ENCODE measurements at regions not wholly inside any gene's neighbourhood (a gene's known extent, or its start where the extent isn't known, plus 50 kb on each side); places are given as distances from the start of the nearest gene placed in this dataset.
A peak's percentile ranks its signal among the peaks of the same experiment; 100 is the strongest.

DNA sequence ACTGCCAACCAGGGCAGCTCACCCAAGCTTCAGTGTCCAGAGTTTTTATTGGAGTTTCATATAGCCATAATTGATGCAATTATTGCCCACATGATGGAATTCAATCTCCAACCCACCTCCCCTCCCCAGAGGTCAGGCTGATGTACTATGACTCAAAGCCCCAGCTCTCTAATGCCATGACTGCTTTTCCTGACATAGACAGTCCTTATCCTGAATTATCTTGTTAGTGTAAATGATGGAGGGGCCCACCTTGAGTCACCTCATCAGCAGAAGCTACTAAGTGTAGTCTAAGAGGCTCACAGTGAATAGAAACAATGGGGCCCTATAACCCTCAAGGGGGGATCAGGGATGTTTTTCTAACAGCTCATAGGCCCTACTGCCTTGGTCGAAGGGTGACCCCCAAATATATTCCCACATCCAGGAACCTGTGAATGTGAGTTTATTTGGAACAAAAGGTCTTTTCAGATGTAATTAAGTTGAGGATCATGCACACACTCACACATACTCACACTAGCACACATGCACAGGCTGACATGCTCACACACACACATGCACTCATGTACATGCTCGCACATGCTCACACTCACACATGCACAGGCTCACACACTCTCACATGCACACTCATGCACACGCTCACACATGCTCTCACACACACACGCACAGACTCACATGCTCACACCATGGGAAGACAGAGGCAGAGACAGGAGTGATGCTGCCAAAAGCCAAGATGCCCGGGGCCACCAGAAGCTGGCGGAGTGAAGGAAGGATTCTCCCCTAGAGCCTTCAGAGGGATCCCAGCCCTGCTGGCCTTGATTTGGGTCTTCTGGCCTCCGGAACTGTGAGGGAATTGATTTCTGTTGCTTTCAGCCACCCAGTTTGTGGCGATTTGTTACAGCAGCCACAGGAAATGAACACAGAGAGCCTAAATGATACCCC is 131.2 kb upstream of the SMAD3 start:
- DNase-seq: no peak

- DNase-seq: no peak
Measured at GRCh38 chr15:66934868-66935520, 130.4 kb upstream of the SMAD3 start.

GRCh38 chr15:66935688-66936087 is 129.7 kb upstream of the SMAD3 start:
- DNase-seq: no peak

- DNase-seq: no peak
Measured at GRCh38 chr15:66936109-66936860, 129.1 kb upstream of the SMAD3 start.

GRCh38 chr15:66936861-66937582 is 128.4 kb upstream of the SMAD3 start:
- no peak for DNase-seq

DNA sequence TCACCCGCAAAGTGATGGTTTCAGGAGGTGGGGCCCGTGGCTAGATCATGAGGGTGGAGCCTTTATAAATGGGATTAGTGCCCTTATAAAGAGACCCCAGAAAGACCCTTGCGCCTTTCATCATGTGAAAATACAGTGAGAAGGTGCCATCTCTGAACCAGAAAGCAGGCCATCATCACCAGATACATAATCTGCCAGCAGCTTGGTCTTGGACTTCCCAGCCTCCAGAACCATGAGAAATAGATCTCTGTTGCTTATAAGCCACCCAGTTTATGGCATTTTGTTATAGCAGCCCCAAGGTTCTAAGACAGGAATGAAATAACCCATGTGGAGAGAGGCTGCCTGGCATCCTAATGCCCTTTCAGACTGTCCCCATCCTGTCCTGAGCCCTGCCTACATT is 127.8 kb upstream of the SMAD3 start:
- no peak for DNase-seq

DNA sequence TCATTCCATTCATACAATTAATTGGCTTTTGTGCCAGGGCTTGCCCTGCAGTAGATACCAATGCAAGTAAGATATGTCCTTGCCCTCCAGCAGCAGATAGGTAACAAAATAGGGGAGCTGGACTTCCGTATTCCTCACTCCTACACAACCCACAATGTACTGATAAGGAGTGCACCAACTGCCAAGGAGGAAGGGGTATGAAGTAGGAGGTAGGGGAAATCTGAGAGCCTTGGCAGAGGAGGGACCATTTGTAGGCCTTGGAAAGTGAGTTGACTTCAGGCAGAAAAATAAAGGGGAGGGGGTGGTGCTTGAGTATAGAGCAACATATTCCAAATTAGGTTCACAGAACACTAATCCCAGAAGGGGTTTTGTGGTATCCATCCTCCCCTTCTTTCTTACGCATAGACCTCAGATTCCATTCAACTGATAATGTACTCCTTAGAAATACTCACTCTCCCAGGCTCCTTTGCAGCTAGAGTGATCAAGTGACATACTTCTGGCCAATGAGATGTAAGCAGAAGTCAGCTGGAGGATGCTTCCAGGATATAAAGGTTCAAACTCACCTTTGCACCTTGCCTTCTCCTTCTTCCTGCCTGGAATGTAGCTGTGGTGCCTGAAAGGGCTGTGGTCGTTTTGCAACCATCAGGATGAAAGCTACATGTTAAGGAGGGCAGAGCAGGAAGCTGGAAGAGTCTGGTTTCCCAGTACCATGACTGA is 127.1 kb upstream of the SMAD3 start:
- no peak for DNase-seq

- no peak for DNase-seq
Measured at GRCh38 chr15:66939016-66939415, 126.4 kb upstream of the SMAD3 start.

- no peak for DNase-seq
Measured at GRCh38 chr15:66939451-66940023, 125.9 kb upstream of the SMAD3 start.

- no peak for DNase-seq
Measured at GRCh38 chr15:66940368-66940767, 125.0 kb upstream of the SMAD3 start.

- DNase-seq: no peak
Measured at GRCh38 chr15:66941108-66941711, 124.2 kb upstream of the SMAD3 start.

DNA sequence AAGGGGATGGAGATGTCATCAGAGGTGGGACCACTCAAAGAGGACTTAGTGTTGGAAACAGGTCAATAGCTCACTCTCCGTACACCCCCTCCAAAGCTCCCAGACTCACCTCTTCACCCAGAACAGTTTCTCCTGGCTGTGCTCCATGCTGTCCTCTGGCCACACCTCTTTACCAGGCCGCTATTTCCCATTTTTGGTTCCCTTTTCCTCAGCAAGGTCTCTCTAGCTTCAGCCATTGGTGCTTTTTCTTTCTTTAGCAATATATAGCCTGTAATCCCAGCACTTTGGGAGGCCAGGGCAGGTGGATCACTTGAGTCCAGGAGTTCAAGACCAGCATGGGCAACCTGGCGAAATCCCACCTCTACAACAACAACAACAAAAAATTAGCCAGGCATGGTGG is 123.6 kb upstream of the SMAD3 start:
- DNase-seq: no peak

- DNase-seq: no peak
Measured at GRCh38 chr15:66942649-66943390, 122.6 kb upstream of the SMAD3 start.

GRCh38 chr15:66943456-66944095 is 121.8 kb upstream of the SMAD3 start:
- DNase-seq: no peak

DNA sequence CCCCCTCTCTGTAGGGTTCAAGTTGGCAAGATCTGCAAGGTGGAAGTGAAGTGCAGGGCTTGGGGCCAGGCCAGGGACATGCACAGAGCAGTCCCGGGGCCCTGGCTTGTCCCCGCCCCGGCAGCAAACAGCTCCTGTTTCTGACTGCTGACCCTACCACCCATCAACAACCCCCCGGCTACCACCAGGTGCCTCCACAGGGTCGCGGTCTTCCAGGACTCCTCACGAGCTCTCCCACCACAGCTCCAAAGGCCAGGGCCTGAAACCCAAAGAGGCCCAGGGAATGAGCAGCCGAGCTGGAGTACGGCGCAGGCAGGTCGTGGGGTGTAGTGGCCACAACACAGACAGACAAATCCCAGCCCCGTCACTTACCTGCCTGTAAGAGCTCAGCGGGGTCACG is 121.3 kb upstream of the SMAD3 start:
- DNase-seq: no peak

- no peak for DNase-seq
Measured at GRCh38 chr15:66945286-66945685, 120.1 kb upstream of the SMAD3 start.

DNA sequence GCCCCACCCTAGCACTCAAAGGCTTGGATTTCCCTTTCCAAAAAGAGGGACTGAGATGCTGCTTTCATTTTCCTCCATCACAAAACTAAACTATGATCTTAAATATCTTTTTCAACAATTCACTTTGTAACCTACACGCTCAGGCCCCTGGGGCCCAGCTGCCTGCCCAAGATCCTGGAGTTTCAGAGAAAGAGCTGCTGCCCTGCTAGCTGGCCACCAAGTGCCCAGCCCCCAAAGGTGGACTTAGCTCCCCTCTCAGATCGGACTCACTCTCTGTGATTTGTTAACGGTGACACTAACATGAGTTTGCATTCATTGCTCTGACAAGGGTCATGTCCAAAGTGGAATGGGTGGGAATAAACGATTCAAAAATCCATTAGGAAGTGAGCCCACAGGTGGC is 119.6 kb upstream of the SMAD3 start:
- DNase-seq: no peak

DNA sequence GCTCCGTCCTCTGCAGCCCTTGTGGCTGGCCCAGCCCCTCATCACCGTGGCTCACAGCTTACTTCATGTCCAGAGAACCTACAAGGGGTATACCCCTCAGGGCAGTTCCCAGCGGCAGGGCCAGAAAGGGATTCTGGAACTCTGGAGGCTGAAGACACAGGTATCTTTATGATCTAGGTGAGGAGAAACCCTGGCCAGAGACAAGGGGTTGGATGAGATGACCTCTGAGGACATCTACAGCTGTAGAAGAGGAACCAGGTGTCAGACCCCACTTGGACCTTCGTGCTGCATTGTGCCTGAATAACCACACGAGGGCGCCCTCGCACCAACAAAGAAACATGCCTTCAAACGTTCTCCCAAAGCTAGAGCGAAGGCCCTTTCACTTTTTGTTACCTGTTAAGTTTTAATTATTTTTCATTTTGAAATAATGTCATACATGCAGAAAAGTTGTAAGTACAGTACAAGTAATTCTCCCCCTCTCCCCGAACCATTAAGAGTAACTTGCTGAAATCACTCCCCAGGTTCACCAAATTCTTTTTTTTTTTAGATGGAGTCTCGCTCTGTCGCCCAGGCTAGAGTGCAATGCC is 118.7 kb upstream of the SMAD3 start:
- peak; percentile 55 for DNase-seq

- no peak for DNase-seq
Measured at GRCh38 chr15:66947471-66947870, 117.9 kb upstream of the SMAD3 start.

GRCh38 chr15:66948294-66948693 is 117.1 kb upstream of the SMAD3 start:
- no peak for DNase-seq
